GM12878 (cell line): ENCODE measurements at regions not wholly inside any gene's neighbourhood (a gene's known extent, or its start where the extent isn't known, plus 50 kb on each side); places are given as distances from the start of the nearest gene placed in this dataset.

Experiments used
- ATAC-seq: fragments of 200-7000 bp; cut with Tn5 transposase; 3 replicates; pipeline ENCODE4 v1.9.1; 2020; ENCODE audit warnings: mild to moderate bottlenecking, moderate library complexity
- BruUV-seq: library from RNA; stranded (reverse); fragments of 400-500 nt; replicated peaks from 2 replicates; lab custom pipeline; 2021; lab: Mats Ljungman, UMichigan
- CTCF ChIA-PET: fragments of 300-600 bp; sonication (Branson Sonifier 250); formaldehyde crosslinking; extraction: SDS; loops from one replicate; lab custom pipeline; 2021; ENCODE audit warnings: inconsistent platforms; lab: Yijun Ruan, JAX
- POLR2A ChIA-PET: fragments of 350-600 bp; formaldehyde crosslinking; extraction: SDS; loops from one replicate; lab custom pipeline; 2021; ENCODE audit warnings: inconsistent platforms; lab: Charles Lee
- RAD21 ChIA-PET: fragments of 300-600 bp; sonication (Branson Sonifier 250); formaldehyde crosslinking; loops from one replicate; lab custom pipeline; 2023; ENCODE audit warnings: antibody characterized with exemption; ENCODE audit not compliant: unreplicated experiment; lab: Charles Lee
- SMC1A ChIA-PET: fragments of 300-600 bp; sonication (Branson Sonifier 250); formaldehyde crosslinking; loops from one replicate; lab custom pipeline; 2023; ENCODE audit not compliant: unreplicated experiment, uncharacterized antibody; lab: Charles Lee
- DNase-seq: peaks from one replicate; pipeline ENCODE4 v3.0.0-alpha.2; 2011; ENCODE audit warnings: low read depth, low spot score
- FAIRE-seq: peaks from 3 replicates; lab custom pipeline; 2011; peaks lifted over from hg19 to GRCh38; lab: Jason Lieb, UNC
- H2AFZ ChIP-seq: 2 replicates; pipeline ENCODE4 v1.6.0; 2011; ENCODE audit warnings: low read depth, low read length, control low read depth; ENCODE audit not compliant: control insufficient read depth
- H3K27ac ChIP-seq: 2 replicates; pipeline ENCODE4 v1.5.1; 2011; ENCODE audit warnings: control low read depth; ENCODE audit not compliant: control insufficient read depth, insufficient read depth
- H3K27me3 ChIP-seq, 2 experiments: replicated peaks in 1 of 2; 2 replicates each; pipeline versions ENCODE4 v1.6.0 to v1.6.1; 2011; ENCODE audit warnings: low read length in 1 of 2; ENCODE audit not compliant: control insufficient read depth in 2 of 2, insufficient read depth in 2 of 2
- H3K36me3 ChIP-seq, 2 experiments: 2 replicates each; pipeline ENCODE4 v1.5.1; 2011; ENCODE audit warnings: low read length in 1 of 2; ENCODE audit not compliant: control insufficient read depth in 2 of 2, insufficient read depth in 2 of 2
- H3K4me1 ChIP-seq: 2 replicates; pipeline ENCODE4 v1.6.1; 2011; ENCODE audit warnings: mild to moderate bottlenecking, low read length, moderate library complexity, mixed read lengths; ENCODE audit not compliant: control insufficient read depth, insufficient read depth
- H3K4me2 ChIP-seq: 2 replicates; pipeline ENCODE4 v1.6.0; 2011; ENCODE audit warnings: control low read depth; ENCODE audit not compliant: control insufficient read depth, insufficient read depth
- H3K4me3 ChIP-seq: fragments of 200-600 bp; sonication (generic); 2 replicates; pipeline ENCODE4 v1.5.1; 2016
- H3K79me2 ChIP-seq: 2 replicates; pipeline ENCODE4 v1.6.0; 2011; ENCODE audit warnings: low read length; ENCODE audit not compliant: control insufficient read depth, insufficient read depth
- H3K9ac ChIP-seq: 2 replicates; pipeline ENCODE4 v1.8.0; 2011; ENCODE audit warnings: low read length, control low read depth, mixed read lengths; ENCODE audit not compliant: control insufficient read depth, insufficient read depth
- H3K9me3 ChIP-seq: replicated peaks from 3 replicates; pipeline ENCODE4 v1.5.1; 2011; ENCODE audit warnings: mild to moderate bottlenecking, low read length; ENCODE audit not compliant: control insufficient read depth, insufficient read depth
- H4K20me1 ChIP-seq: 2 replicates; pipeline ENCODE4 v1.6.0; 2011; ENCODE audit not compliant: control insufficient read depth, insufficient read depth
- CREB1 ChIP-seq: IDR thresholded peaks from 2 replicates; pipeline ENCODE4 v1.6.1; 2012; ENCODE audit warnings: low read depth, mild to moderate bottlenecking, inconsistent platforms
- CREM ChIP-seq: IDR thresholded peaks from 2 replicates; pipeline ENCODE4 v1.6.1; 2014; ENCODE audit warnings: antibody characterized with exemption, low read depth
- DPF2 ChIP-seq: fragments of 450-650 bp; IDR thresholded peaks from 2 replicates; pipeline ENCODE4 v1.6.1; 2017; ENCODE audit warnings: mild to moderate bottlenecking
- HDAC6 ChIP-seq: fragments of 200-600 bp; sonication (generic); IDR thresholded peaks from one replicate; pipeline ENCODE4 v1.8.0; 2017; ENCODE audit warnings: antibody characterized with exemption; ENCODE audit not compliant: unreplicated experiment
- KDM1A ChIP-seq: fragments of 200-600 bp; sonication (generic); IDR thresholded peaks from 2 replicates; pipeline ENCODE4 v1.6.1; 2016; ENCODE audit warnings: borderline replicate concordance
- MYC ChIP-seq: IDR thresholded peaks from 2 replicates; pipeline ENCODE4 v1.6.1; 2011; ENCODE audit warnings: mild to moderate bottlenecking, low read length, moderate library complexity, inconsistent platforms; ENCODE audit not compliant: insufficient read depth, insufficient replicate concordance, insufficient read length, severe bottlenecking
- SIX5 ChIP-seq: IDR thresholded peaks from 2 replicates; pipeline ENCODE4 v1.6.1; 2011; ENCODE audit warnings: mild to moderate bottlenecking, low read depth, low read length, moderate library complexity; ENCODE audit not compliant: severe bottlenecking
- STAT1 ChIP-seq: fragments of 450-650 bp; conservative IDR thresholded peaks from 2 replicates; pipeline ENCODE4 v1.6.1; 2014; ENCODE audit warnings: antibody characterized with exemption, mild to moderate bottlenecking
- TARDBP ChIP-seq: IDR thresholded peaks from 2 replicates; pipeline ENCODE4 v1.6.1; 2016; ENCODE audit warnings: borderline replicate concordance
- ZNF217 ChIP-seq: fragments of 450-650 bp; IDR thresholded peaks from 2 replicates; pipeline ENCODE4 v1.6.1; 2017; ENCODE audit warnings: antibody characterized with exemption, mild to moderate bottlenecking
- ZNF622 ChIP-seq: fragments of 450-650 bp; IDR thresholded peaks from 2 replicates; pipeline ENCODE4 v1.6.1; 2017; ENCODE audit warnings: mild to moderate bottlenecking, inconsistent platforms
- WGBS: methylation state at CpG from one replicate; pipeline ENCODE4 v1.1.6; 2016; ENCODE audit warnings: low lambda C conversion rate; ENCODE audit not compliant: insufficient replicate concordance, insufficient coverage; ENCODE audit errors: missing lambda C conversion rate; 5-methylcytosine and 5-hydroxymethylcytosine counted together
- in situ Hi-C: fragments of 300-500 bp; cut with MboI; formaldehyde crosslinking; loops from 9 replicates; pipeline ENCODE4 v1.14.3; 2018; ENCODE audit warnings: mixed read lengths
- intact Hi-C: fragments of 100-400 bp; cut with micrococcal nuclease; formaldehyde crosslinking; loops from one replicate; pipeline ENCODE4 v1.14.2; 2022; ENCODE audit not compliant: unreplicated experiment
- TF ChIP-seq, protein P1 (sequence below): IDR thresholded peaks from 2 replicates; pipeline ENCODE4 v1.6.1; 2012; ENCODE audit warnings: low read depth, low read length, improper control_type of control experiment
- TF ChIP-seq, protein P2 (sequence below): IDR thresholded peaks from 2 replicates; pipeline ENCODE4 v1.6.1; 2011; ENCODE audit warnings: borderline replicate concordance, low read depth, mild to moderate bottlenecking, moderate library complexity, low read length; ENCODE audit not compliant: insufficient read depth, poor library complexity, severe bottlenecking

DNA sequence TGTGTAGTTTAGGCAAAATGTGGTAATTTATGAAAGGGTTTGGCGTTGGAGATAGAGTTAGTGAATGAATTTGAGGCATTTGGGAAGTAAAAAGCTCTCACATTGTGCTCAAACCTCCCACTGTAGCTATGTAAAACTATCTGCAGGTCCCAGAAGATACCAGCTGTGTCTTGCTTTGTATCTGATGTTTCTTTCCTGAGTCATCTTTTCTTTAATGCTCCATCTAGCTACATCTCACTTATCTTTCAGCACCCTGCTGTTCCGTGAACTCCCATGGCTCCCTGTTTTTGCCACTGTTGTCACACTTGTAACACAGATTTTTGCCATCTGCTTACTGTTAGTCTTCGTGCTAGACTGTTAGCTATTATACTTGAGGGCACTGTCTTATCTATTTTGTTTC, 253.1 kb downstream of the NPR3 start:
- H3K79me2 ChIP-seq: no peaks in the 10 kb centered on the region
- DNase-seq (no peak), ATAC-seq (no peak), FAIRE-seq (no peak)
- intact Hi-C loops: no loop called here
- in situ Hi-C loops: no loop called here
- H4K20me1 ChIP-seq: no peaks in the 10 kb centered on the region
- CTCF ChIA-PET: no interaction called here
- H3K9ac ChIP-seq: no peak overlapping the region
- no TSS peak for BruUV-seq
- no peaks in the 10 kb centered on the region for H3K4me1 ChIP-seq
- H3K27me3 ChIP-seq: no peaks in the 10 kb centered on the region
- SMC1A ChIA-PET: no interaction called here
- POLR2A ChIA-PET: no interaction called here
- RAD21 ChIA-PET: no interaction called here
- H3K36me3 ChIP-seq: no peaks in the 10 kb centered on the region
- no peak overlapping the region for H3K4me2 ChIP-seq
- TF ChIP-seq CREB1: no peak
- TF ChIP-seq KDM1A: no peak
- TF ChIP-seq, protein P1, sequence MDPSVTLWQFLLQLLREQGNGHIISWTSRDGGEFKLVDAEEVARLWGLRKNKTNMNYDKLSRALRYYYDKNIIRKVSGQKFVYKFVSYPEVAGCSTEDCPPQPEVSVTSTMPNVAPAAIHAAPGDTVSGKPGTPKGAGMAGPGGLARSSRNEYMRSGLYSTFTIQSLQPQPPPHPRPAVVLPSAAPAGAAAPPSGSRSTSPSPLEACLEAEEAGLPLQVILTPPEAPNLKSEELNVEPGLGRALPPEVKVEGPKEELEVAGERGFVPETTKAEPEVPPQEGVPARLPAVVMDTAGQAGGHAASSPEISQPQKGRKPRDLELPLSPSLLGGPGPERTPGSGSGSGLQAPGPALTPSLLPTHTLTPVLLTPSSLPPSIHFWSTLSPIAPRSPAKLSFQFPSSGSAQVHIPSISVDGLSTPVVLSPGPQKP: no peak
- TF ChIP-seq HDAC6: no peak
- no peak for TF ChIP-seq STAT1
- no peak for TF ChIP-seq CREM
- no peak for TF ChIP-seq DPF2
- no peak for TF ChIP-seq MYC
- no peak for TF ChIP-seq SIX5
- no peak for TF ChIP-seq ZNF217
- TF ChIP-seq, protein P2, sequence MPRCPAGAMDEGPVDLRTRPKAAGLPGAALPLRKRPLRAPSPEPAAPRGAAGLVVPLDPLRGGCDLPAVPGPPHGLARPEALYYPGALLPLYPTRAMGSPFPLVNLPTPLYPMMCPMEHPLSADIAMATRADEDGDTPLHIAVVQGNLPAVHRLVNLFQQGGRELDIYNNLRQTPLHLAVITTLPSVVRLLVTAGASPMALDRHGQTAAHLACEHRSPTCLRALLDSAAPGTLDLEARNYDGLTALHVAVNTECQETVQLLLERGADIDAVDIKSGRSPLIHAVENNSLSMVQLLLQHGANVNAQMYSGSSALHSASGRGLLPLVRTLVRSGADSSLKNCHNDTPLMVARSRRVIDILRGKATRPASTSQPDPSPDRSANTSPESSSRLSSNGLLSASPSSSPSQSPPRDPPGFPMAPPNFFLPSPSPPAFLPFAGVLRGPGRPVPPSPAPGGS: no peak
- TF ChIP-seq ZNF622: no peak
- TF ChIP-seq TARDBP: no peak
- 1% methylated on average over 3 of the region's 3 CpGs for WGBS
- H3K27ac ChIP-seq: no peak overlapping the region
- H3K9me3 ChIP-seq: no peaks in the 10 kb centered on the region
- no peak overlapping the region for H3K4me3 ChIP-seq
- H2AFZ ChIP-seq: no peak overlapping the region
